Peyer's patch (tissue), 4 donors: ENCODE measurements at regions not wholly inside any gene's neighbourhood (a gene's known extent, or its start where the extent isn't known, plus 50 kb on each side); places are given as distances from the start of the nearest gene placed in this dataset.

ENCODE experiments used
- CTCF ChIP-seq, 6 experiments: fragments of 450-650 bp in 4 of 6; fragments of 200-600 bp in 2 of 6; sonication (generic) in 1 of 6; IDR thresholded peaks; one replicate each; pipeline ENCODE4 v1.5.1; 2017 to 2019; ENCODE audit warnings: antibody characterized with exemption in 6 of 6, mild to moderate bottlenecking in 3 of 6, moderate library complexity in 1 of 6
- POLR2A ChIP-seq, 2 donors: fragments of 450-650 bp; IDR thresholded peaks; one replicate each; pipeline ENCODE4 v1.5.1; 2017; ENCODE audit warnings: antibody characterized with exemption in 2 of 2, mild to moderate bottlenecking in 2 of 2, moderate library complexity in 2 of 2

DNA sequence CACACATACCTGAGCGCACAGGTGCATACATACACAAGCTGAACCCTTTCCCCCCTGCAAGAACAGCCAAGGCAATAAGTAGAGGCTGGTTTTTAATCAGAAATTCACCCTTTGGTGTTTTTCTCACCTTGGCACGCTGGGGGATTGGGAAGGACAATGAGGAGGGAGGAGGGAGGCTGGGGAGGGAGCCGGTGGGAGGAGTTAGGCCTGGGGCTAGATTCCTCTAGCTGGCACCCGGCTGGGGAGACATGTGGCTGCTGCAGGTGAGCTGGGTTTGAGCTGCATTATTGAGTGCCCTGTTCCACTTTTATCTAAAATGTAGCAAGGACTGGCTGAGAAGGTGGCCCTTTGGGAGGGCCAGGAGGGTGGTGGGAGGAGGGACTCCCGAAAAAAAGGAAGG is 97.8 kb upstream of the CSF3R start:
- TF ChIP-seq POLR2A (IDR thresholded peaks at IDR 0.05), result no peak
- no peak for TF ChIP-seq CTCF (IDR thresholded peaks at IDR 0.05)
